T-helper 1 cell treated with Interleukin-12 subunit alpha and Interleukin-12 subunit beta and Interleukin-4 antibody, amounts not matched to agents 30 ng/mL and 1 ng/mL, for 36 hours (primary cell): ENCODE measurements at regions not wholly inside any gene's neighbourhood (a gene's known extent, or its start where the extent isn't known, plus 50 kb on each side); places are given as distances from the start of the nearest gene placed in this dataset.
"Not testable (repeated sequence)": the region's sequence is repeated elsewhere in the genome, so short reads cannot be mapped to it uniquely, and the experiment has no call there.

Experiments used
- intact Hi-C: fragments of 100-400 bp; cut with micrococcal nuclease; formaldehyde crosslinking; loops from one replicate; pipeline ENCODE4 v1.15.1; 2024

DNA sequence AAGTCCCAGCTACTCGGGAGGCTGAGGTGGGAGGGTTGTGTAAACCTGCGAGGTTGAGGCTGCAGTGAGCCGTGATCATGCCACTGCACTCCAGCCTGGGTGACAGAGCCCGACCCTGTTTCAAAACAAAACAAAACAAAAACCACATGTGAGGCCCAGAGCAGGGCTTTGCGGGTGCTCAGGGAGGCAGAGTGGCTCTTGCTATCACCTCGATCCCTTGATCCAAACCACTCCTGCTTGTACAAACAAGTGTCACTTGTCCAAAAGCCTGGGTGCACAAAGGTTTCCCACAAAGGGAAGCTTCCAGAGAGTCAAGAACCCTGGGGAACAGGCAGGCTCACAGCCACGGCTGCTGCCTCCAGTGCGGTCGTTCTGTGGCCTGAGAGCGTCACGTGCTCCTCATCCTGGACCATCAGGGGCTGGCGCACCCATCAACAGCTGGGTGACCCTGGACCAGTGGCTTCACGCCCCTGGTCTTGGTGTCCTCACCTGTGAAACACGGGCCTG is 162.7 kb downstream of the C9orf50 start:
- intact Hi-C loops = loop anchor here (1.0 to 2.0 kb wide), 3 partner anchors 19 to 283 kb away; no protein-coding TSS in a partner anchor

GRCh38 chr9:129457325-129457779 is 163.5 kb downstream of the C9orf50 start:
- intact Hi-C loops = no loop called here

DNA sequence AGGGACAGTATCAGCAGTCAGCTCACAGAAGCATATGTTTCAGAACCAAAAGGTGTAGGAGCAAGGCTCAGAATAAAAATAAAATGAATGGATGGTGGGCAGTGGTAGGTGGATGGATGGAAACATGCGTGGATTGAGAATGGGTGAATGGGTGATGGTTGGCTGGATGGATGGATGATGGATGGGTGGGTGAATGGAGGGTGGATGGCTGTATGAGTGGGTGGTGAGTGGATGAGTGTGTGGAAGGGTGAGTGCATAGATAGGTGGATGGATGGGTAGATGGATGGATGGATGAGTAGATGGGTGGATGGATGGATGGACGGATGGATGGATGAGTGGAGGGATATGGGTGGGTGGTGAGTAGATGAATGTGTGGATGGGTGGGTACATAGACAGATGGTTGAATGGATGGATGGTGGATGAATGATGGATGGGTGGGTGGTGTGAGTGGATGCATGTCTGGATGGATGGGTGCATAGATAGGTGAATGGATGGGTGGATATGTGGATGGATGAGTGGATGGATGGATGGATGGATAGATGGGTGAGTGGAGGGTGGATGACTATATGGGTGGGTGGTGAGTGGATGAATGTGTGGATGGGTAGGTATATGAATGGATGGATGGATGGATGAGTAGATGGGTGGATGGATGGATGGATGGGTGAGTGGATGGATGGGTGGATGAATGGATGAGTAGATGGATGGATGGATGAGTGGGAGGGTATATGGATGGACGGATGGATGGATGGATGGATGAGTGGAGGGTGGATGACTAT is 164.2 kb downstream of the C9orf50 start:
- intact Hi-C loops = no loop called here

DNA sequence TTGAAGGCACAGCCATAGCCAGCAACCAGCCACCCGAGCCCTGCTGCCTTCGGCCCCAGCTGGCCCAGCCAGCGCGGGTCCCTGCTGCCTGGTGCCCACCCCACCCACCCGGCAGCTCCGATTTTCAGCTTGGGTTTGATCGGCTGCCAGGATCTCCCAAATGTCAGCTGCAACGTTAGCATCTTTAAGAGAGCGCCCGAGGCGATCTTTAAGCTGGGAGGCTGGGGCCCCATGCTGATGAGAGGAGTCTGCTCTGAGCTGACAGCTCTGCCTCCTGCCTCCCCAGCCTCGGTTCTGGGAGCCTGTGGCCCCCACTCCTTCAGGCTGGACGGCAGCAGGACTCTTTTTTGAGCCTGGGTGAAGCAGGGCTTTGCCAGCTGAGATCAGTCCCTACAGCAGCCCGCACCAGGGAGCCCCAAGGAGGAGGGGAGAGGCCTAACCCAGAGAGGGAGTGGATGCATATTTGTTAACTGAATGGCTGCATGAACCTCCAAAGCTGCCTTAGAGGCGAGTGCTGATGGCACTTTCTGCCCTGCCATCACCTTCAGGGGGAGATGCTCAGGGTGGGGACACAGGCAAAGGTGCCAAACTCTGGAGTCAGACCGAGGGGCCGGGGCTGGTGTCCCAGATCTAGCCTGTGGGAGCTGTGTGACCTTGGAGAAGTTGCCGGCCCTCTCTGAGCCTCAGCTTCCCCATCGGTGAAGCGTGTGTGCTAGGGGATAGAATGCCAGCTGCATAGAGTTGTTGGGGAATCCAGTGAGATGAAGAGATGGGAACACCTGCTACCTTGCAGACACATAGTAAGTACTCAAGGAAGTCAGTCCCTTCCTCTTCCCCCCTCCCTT is 165.5 kb downstream of the C9orf50 start:
- intact Hi-C loops = no loop called here

DNA sequence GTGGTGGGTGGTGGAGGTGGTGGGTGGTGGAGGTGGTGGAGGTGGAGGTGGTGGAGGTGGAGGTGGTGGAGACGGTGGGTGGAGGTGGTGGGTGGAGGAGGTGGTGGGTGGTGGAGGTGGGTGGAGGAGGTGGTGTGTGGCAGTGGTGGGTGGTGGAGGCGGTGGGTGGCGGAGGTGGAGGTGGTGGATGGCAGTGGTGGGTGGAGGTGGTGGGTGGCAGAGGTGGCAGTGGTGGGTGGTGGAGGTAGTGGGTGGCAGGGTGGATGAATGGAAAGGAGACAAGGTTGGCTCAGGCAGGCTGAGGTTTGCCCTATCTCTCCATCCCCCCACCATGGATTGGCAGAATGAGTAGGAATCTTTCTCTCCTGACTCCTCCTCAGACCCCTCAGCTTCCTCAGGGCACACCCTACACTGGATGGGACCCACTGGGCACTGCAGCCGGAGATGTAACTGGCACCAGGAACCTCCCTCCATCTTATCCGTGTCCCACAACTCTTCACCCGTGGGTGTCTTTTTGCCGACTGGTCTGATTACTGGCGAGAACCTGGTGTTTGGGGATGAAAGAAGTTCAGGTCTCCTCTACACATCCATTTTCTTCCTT is 166.3 kb downstream of the C9orf50 start:
- intact Hi-C loops = no loop called here

DNA sequence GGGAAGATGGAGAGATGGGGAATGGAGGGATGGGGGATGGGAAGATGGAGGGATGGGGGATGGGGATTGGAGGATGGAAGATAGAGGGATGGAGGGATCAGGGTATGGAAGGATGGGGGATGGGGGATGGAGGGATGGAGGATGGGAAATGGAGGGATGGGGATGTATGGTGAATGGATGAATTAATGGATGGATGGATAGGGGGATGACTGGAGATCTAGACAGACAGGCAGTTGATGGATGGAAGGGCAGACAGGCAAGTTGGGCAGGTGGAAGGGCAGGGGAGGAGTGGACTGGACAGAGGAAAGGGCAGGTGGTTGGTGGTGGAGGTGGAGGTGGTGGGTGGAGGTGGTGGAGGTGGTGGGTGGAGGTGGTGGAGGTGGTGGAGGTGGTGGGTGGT is 167.2 kb downstream of the C9orf50 start:
- intact Hi-C loops = no loop called here

DNA sequence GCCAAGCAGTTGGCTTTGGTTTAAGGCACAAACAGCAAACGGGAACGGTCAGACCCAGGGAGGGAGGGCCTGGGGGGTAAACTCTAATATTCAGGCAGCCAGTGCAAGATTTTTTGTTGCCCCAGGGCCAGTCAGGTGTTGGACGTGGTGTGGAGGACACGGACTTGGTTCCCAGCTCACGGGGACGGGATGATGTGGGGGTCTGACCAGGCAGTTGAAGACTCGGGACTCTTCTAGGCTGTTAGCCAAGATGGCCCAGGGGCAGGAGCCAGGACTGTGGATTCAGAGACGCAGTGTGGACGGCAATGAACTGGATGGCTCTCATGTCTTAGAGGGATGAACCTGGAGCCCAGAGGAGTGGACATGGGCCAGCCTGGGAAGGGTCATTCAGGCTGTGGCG is 169.2 kb downstream of the C9orf50 start:
- intact Hi-C loops = no loop called here

GRCh38 chr9:129451089-129451656 is 169.7 kb downstream of the C9orf50 start:
- intact Hi-C loops = no loop called here

- intact Hi-C loops = no loop called here
Observed at GRCh38 chr9:129449066-129449465, 171.8 kb downstream of the C9orf50 start.

- intact Hi-C loops = no loop called here
Observed at GRCh38 chr9:129446828-129447550, 173.9 kb downstream of the C9orf50 start.

- intact Hi-C loops = no loop called here
Observed at GRCh38 chr9:129445794-129446306, 175.1 kb downstream of the C9orf50 start.

GRCh38 chr9:129443515-129444164 is 177.3 kb downstream of the C9orf50 start:
- intact Hi-C loops = not testable (repeated sequence)

DNA sequence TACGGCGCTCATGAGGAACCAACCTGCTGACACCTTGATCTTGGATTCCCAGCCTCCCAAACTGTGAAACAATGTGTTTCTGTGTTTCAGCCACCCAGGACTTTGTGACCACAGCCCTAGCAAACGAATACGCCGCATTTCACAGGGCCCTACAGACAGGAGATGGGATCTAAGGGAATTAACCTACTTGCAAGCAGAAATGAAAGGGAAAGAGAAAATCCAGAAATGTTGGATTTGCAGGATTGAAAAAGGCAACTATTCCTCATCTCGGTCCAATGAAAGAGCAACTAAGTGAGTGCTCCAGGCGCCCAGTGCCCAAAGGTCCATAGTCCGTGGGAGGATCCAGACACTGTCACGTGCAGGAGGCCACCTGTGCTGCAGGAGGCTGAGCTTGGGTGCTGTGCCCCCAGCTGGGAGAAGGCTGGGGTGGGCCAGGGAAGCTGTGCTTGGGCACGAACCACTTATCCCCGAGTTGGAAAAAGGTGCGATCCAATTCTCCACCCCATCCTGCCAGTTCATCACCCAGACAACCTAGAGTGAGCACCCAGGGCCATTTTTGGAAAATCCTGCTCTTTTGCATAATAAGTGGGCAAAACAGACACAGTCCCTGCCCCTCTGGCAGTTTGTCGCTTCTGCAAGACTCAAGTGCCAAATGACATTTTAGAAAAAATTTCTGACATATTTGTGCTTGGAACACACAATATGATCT is 177.9 kb downstream of the C9orf50 start:
- intact Hi-C loops = no loop called here

DNA sequence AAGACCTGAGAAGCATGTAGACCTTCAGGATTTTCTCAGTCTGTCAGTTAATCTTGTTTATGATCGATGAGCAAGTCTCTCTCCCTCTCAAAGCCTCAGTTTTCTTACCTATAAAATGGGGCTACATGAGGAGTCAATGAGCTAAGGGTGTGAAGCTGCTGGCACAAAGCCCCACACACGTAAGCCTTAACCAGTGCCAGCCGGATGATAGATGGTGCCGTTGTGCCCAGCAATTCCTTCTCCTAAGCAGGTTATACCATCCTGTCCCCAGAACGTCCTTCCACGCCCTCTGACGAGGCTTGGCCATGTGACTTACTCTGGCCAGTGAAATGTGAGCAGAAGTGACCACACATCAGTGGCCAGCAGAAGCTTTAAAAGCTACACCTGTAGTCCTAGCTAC is 179.0 kb downstream of the C9orf50 start:
- intact Hi-C loops = no loop called here

GRCh38 chr9:129440435-129441186 is 180.3 kb downstream of the C9orf50 start:
- intact Hi-C loops = no loop called here

DNA sequence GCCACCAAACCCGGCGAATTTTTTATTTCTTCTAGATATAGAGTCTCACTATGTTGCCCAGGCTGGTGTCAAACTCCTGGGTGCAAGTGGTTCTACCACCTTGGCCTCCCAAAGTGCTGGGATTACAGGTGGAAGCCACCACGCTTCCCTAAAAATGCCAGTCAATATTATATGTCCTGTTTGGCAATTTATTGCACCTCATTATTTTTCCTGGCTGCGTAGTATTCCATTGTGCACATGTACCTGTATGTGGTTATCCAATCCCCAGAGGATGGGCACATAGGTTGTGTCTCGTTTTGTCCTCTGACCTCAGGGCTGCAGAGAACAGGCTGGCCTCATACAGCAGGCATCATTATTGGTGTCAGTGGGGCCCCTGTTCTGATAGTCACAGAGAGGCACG is 181.7 kb downstream of the C9orf50 start:
- intact Hi-C loops = loop anchor here (2.0 kb wide), 1 partner anchor 20 kb away; no protein-coding TSS in a partner anchor

GRCh38 chr9:129437626-129438323 is 183.1 kb downstream of the C9orf50 start:
- intact Hi-C loops = loop anchor here (1.0 to 2.0 kb wide), 2 partner anchors 21 to 51 kb away; no protein-coding TSS in a partner anchor
